T-cell (primary cell): ENCODE measurements at regions not wholly inside any gene's neighbourhood (a gene's known extent, or its start where the extent isn't known, plus 50 kb on each side); places are given as distances from the start of the nearest gene placed in this dataset.
A peak's percentile ranks its signal among the peaks of the same experiment; 100 is the strongest.
"Not testable (repeated sequence)": the region's sequence is repeated elsewhere in the genome, so short reads cannot be mapped to it uniquely, and the experiment has no call there.

Experiments
- ATAC-seq, 4 experiments: fragments of 200-7000 bp in 3 of 4; fragments of 150-1000 bp in 1 of 4; cut with Tn5 transposase; replicated peaks in 1 of 4; 1 replicate in 3 of 4; 2 replicates in 1 of 4; pipeline ENCODE4 v1.10.0; 2021; ENCODE audit warnings: moderate library complexity in 3 of 4, mild to moderate bottlenecking in 2 of 4, moderate number of reproducible peaks in 1 of 4
- CTCF ChIA-PET, 2 donors: fragments of 300-600 bp; sonication (Branson Sonifier 250); formaldehyde crosslinking; loops; one replicate each; lab custom pipeline; 2022; ENCODE audit warnings: antibody characterized with exemption in 2 of 2; lab: Charles Lee
- POLR2A ChIA-PET, 2 donors: fragments of 300-600 bp; sonication (Branson Sonifier 250); formaldehyde crosslinking; loops; one replicate each; lab custom pipeline; 2022; ENCODE audit warnings: antibody characterized with exemption in 2 of 2; lab: Charles Lee
- DNase-seq, 35 experiments: peaks; one replicate each; pipeline versions ENCODE4 v3.0.0 to v3.0.0-alpha.2; 2013 to 2023
- H3K27ac ChIP-seq: one replicate; pipeline ENCODE4 v1.5.1; 2013; ENCODE audit warnings: low read length
- H3K27me3 ChIP-seq, 2 experiments: replicated peaks in 1 of 2; 1 replicate in 1 of 2; 2 replicates in 1 of 2; pipeline versions ENCODE4 v1.6.1 to v1.7.0; 2013; ENCODE audit warnings: low read length in 1 of 2, mixed read lengths in 1 of 2; ENCODE audit not compliant: control insufficient read depth in 2 of 2, insufficient read depth in 2 of 2; ENCODE audit errors: extremely low read depth in 1 of 2
- H3K36me3 ChIP-seq, 2 donors: 1 replicate in 1 of 2; 2 replicates in 1 of 2; pipeline versions ENCODE4 v1.6.1 to v1.7.0; 2013; ENCODE audit warnings: low read length in 1 of 2; ENCODE audit not compliant: control insufficient read depth in 2 of 2, insufficient read depth in 1 of 2; ENCODE audit errors: extremely low read depth in 1 of 2
- H3K4me1 ChIP-seq, 2 experiments: 1 replicate in 1 of 2; 2 replicates in 1 of 2; pipeline versions ENCODE4 v1.6.1 to v1.7.0; 2013; ENCODE audit warnings: low read length in 2 of 2, mixed read lengths in 1 of 2; ENCODE audit not compliant: insufficient read depth in 2 of 2, control insufficient read depth in 1 of 2; ENCODE audit errors: extremely low read depth in 1 of 2
- H3K4me3 ChIP-seq, 2 donors: 1 replicate in 1 of 2; 2 replicates in 1 of 2; pipeline versions ENCODE4 v1.5.1 to v1.7.0; 2013; ENCODE audit warnings: mild to moderate bottlenecking in 2 of 2, low read length in 1 of 2, moderate library complexity in 1 of 2; ENCODE audit not compliant: control insufficient read depth in 1 of 2; ENCODE audit errors: extremely low read depth in 1 of 2
- H3K9me3 ChIP-seq: 2 replicates; pipeline ENCODE4 v1.7.0; 2013
- H3K27ac Mint-ChIP-seq, 2 donors: one replicate each; pipeline ENCODE4 v1.8.0; 2020 to 2021; ENCODE audit warnings: mild to moderate bottlenecking in 2 of 2, mixed read lengths in 2 of 2
- H3K27me3 Mint-ChIP-seq, 2 donors: one replicate each; pipeline ENCODE4 v1.8.0; 2021 to 2022; ENCODE audit warnings: mixed read lengths in 2 of 2
- H3K36me3 Mint-ChIP-seq: one replicate; pipeline ENCODE4 v1.8.0; 2021; ENCODE audit warnings: mixed read lengths
- H3K4me1 Mint-ChIP-seq, 3 donors: one replicate each; pipeline ENCODE4 v1.8.0; 2020 to 2022; ENCODE audit warnings: mixed read lengths in 3 of 3, mild to moderate bottlenecking in 1 of 3
- H3K4me3 Mint-ChIP-seq, 3 donors: one replicate each; pipeline ENCODE4 v1.8.0; 2020 to 2022; ENCODE audit warnings: mild to moderate bottlenecking in 3 of 3, mixed read lengths in 3 of 3, moderate library complexity in 3 of 3
- H3K9me3 Mint-ChIP-seq, 3 donors: one replicate each; pipeline ENCODE4 v1.8.0; 2020 to 2022; ENCODE audit warnings: mixed read lengths in 3 of 3
- WGBS: methylation state at CpG from one replicate; pipeline ENCODE4 v1.1.5; 2013; ENCODE audit warnings: missing lambda C conversion rate; ENCODE audit not compliant: insufficient coverage; 5-methylcytosine and 5-hydroxymethylcytosine counted together

DNA sequence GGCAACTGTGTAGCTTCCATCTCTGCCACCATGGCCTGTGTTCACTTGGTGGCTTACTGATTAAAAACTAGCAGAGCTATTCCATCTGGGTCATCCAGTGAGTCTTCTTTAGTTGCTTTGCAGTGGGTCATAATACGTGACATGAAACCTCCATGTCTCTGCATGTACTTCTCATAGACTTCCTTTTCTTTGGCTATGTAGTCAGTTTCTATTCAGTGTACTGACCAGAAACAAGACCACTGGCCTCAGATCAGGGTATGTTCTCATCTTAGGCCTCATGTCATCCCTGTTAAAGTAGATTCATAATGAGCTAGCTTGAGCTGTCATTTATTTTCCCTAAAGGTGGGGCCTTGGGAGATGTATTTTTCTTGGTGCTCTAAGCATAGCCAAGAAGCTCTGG is 195.2 kb downstream of the CCNG2 start:
- CTCF ChIA-PET: interaction anchor here in 1 of 2 donors (0.6 kb wide), 1 partner anchor 296 kb away, joined by 4 read pairs; no protein-coding TSS in a partner anchor
- H3K27me3 Mint-ChIP-seq: peaks cover 0 to under 1% of the 10 kb centered on the region in 2 donors

DNA sequence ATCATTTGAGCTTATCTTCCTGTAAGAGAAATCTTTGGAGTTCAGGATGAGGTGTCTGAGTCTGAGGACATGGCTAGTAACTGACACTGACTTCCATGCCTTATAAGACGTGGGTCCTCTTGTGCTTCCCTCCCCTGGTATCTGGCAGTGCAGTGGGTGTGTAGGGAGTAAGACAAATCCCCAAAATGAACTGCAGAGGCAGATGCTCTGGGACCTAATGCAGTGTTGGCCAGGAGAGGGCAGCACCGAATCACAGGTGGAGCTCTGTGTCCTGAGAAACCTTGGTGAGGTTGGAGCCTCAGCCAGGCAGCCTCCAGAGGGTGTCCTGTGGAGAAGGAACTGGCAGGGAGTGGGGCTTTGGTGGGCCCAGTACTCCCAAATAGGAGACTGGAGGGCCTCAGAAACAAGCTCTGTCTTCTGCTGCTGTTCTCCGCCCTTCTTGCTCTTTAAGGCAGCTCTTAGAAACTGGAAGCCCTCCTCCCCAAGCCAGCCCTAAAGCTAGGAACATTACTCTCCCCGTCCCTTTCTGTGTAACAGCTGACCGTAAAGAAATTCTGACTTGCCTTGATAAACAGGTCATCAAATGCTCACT is 196.8 kb downstream of the CCNG2 start:
- CTCF ChIA-PET: interaction anchor here in 1 of 2 donors (0.7 kb wide), 1 partner anchor 14 kb away, joined by 3 read pairs; no protein-coding TSS in a partner anchor
- whole genome bisulfite sequencing: no CpG with 5 or more reads among the region's 5 CpGs
- H3K27ac ChIP-seq, H3K27ac Mint-ChIP-seq, H3K4me1 ChIP-seq, H3K4me3 ChIP-seq, DNase-seq, H3K4me3 Mint-ChIP-seq, H3K4me1 Mint-ChIP-seq, ATAC-seq, H3K36me3 ChIP-seq, H3K27me3 ChIP-seq, H3K9me3 ChIP-seq, H3K36me3 Mint-ChIP-seq, H3K9me3 Mint-ChIP-seq, POLR2A ChIA-PET, H3K27me3 Mint-ChIP-seq: not testable (repeated sequence)

More for the DNA sequence above, 195.2 kb downstream of the CCNG2 start:
- H3K27ac Mint-ChIP-seq: no peak overlapping the region
- POLR2A ChIA-PET: no interaction called here
- no peak overlapping the region for H3K27ac ChIP-seq
- H3K4me1 Mint-ChIP-seq: no peaks in the 10 kb centered on the region
- 86% methylated on average over 1 of the region's 1 CpG for WGBS
- H3K9me3 ChIP-seq: no peaks in the 10 kb centered on the region
- ATAC-seq (no peak), DNase-seq (no peak)
- H3K9me3 Mint-ChIP-seq: no peaks in the 10 kb centered on the region
- no peaks in the 10 kb centered on the region for H3K4me1 ChIP-seq
- no peak overlapping the region for H3K4me3 Mint-ChIP-seq
- no peaks in the 10 kb centered on the region for H3K27me3 ChIP-seq
- H3K36me3 ChIP-seq: no peaks in the 10 kb centered on the region
- H3K4me3 ChIP-seq: no peak overlapping the region
- no peaks in the 10 kb centered on the region for H3K36me3 Mint-ChIP-seq

DNA sequence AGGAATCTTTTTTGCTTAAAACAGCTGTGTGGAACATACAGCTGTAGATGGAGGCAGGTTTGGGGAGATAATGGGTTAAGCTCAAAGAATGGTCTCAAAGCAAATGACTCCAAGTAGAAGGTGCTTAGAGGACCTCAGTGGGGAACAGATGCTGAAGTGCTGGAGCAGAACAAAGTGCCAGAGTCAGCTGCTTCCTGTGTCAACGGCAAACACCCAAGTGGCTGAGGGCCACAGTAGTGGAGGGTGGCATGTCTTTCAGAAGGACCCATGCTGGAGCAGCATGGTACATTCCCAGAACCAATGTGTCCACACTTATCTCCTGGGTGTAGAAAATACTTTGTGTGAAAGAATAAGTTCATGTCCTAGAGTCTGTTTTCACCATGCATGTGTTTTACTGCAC is 197.5 kb downstream of the CCNG2 start:
- Histone ChIP-seq H3K4me1 (no peaks in the 10 kb centered on the region), H3K36me3 (no peaks in the 10 kb centered on the region), H3K27ac (no peak overlapping the region), H3K4me3 (no peak overlapping the region), H3K9me3 (no peaks in the 10 kb centered on the region), H3K27me3 (no peaks in the 10 kb centered on the region)
- no peak for DNase-seq
- peaks cover 0 to under 1% of the 10 kb centered on the region in 2 donors for H3K27me3 Mint-ChIP-seq
- WGBS: no CpG with 5 or more reads among the region's 1 CpG
- no peaks in the 10 kb centered on the region for H3K36me3 Mint-ChIP-seq
- no peak overlapping the region for H3K4me3 Mint-ChIP-seq
- no peaks in the 10 kb centered on the region for H3K9me3 Mint-ChIP-seq
- ATAC-seq: no peak
- ChIA-PET CTCF (no interaction called here), POLR2A (no interaction called here)
- H3K4me1 Mint-ChIP-seq: no peaks in the 10 kb centered on the region
- no peak overlapping the region for H3K27ac Mint-ChIP-seq

DNA sequence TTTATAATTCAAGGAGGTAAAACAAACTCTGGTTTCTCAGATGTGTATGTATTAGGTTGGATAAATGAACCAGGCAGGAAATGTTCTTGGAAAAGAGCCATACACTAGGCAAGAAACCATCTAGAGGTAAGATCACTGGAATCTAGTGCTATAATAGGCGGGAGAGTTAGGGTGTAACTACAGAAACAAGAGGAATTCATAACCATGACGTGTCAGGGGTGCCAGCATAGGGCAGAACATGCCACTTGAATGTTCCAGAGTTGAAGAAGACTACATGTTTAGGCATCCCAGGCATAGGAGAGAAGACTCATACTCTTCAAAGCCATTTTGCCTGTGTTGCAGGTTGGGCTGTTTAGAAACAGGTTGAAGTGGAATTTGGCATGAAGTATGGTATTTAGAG is 198.7 kb downstream of the CCNG2 start:
- Mint-ChIP-seq H3K36me3 (no peaks in the 10 kb centered on the region), H3K27me3 (peaks cover 0 to 4% of the 10 kb centered on the region in 2 donors), H3K9me3 (no peaks in the 10 kb centered on the region), H3K4me1 (no peaks in the 10 kb centered on the region), H3K4me3 (no peak overlapping the region), H3K27ac (no peak overlapping the region)
- Histone ChIP-seq H3K4me3 (no peak overlapping the region), H3K27me3 (no peaks in the 10 kb centered on the region), H3K9me3 (no peaks in the 10 kb centered on the region), H3K27ac (no peak overlapping the region), H3K4me1 (no peaks in the 10 kb centered on the region), H3K36me3 (no peaks in the 10 kb centered on the region)
- ChIA-PET CTCF (no interaction called here), POLR2A (interaction anchor here in 1 of 2 donors (0.6 kb wide), 1 partner anchor 317 kb away, joined by 3 read pairs; no protein-coding TSS in a partner anchor)
- WGBS: no CpG with 5 or more reads among the region's 2 CpGs
- ATAC-seq (no peak), DNase-seq (no peak)

DNA sequence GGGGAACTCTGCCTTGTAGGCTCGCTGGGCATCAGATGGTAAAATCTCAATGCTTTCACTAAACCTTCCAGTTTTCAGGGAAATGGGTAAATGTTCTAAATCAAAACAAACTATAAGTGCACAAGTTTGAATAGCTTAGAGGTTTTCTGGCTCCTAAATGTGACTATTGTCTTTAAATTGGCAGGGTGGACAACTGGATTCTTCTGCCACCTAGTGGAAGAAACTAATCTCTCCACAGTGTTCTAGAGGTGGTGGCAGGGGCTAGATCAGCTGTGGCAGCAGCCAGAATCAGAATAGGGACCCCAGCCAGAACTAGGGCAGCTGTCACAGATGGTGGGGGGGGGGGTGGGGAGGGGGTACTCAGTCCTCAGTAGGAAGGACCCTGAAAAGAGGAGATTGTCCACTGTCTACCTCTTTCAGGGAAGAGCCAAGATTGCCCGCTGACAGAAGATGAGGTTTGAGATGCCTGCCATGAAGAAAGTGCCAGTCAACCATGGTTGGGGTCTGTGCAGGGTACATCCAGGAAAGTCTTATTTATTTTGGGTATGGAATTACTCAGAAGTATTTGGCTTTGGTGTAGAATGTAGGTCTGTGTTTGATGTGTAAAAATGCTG is 201.4 kb downstream of the CCNG2 start:
- Histone ChIP-seq H3K4me1 (no peaks in the 10 kb centered on the region), H3K36me3 (no peaks in the 10 kb centered on the region), H3K27ac (no peak overlapping the region), H3K27me3 (no peaks in the 10 kb centered on the region), H3K9me3 (no peaks in the 10 kb centered on the region), H3K4me3 (no peak overlapping the region)
- ATAC-seq (no peak), DNase-seq (peak in 1 of 35 experiments; percentile 25)
- Mint-ChIP-seq H3K36me3 (no peaks in the 10 kb centered on the region), H3K4me3 (no peak overlapping the region), H3K4me1 (no peaks in the 10 kb centered on the region), H3K27ac (no peak overlapping the region), H3K27me3 (peaks cover 0 to 4% of the 10 kb centered on the region in 2 donors), H3K9me3 (no peaks in the 10 kb centered on the region)
- POLR2A ChIA-PET: no interaction called here
- 100% methylated on average over 1 of the region's 2 CpGs for WGBS
- CTCF ChIA-PET: interaction anchor here (0.6 to 1.2 kb wide), 5 partner anchors 11 to 927 kb away, joined by 3 to 6 read pairs (median 3); no protein-coding TSS in a partner anchor

DNA sequence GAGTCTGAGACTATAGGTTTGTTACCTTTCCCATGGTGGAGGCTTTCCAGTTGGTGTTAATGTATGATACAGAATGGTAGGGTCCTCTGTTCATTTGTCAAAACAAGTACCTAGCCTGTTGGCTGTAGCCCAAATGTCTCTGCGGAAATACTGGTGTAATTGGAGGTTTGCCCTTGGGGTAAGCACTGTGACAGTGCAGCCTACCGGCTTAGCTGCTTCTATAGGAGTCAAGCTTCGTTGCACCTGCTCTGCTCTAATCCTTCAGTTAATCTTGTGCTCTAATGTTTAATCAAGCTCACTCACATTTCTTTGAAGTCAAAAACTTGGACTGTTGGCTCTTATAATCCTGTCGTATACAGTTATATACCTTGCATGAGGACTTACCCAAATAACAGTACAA is 203.4 kb downstream of the CCNG2 start:
- POLR2A ChIA-PET: no interaction called here
- H3K27ac ChIP-seq: no peak overlapping the region
- no peaks in the 10 kb centered on the region for H3K9me3 Mint-ChIP-seq
- ATAC-seq (no peak), DNase-seq (no peak)
- WGBS: 81% methylated on average over 3 of the region's 4 CpGs
- no peaks in the 10 kb centered on the region for H3K9me3 ChIP-seq
- H3K27me3 ChIP-seq: no peaks in the 10 kb centered on the region
- H3K4me1 Mint-ChIP-seq: no peaks in the 10 kb centered on the region
- H3K27me3 Mint-ChIP-seq: peaks cover 0 to 7% of the 10 kb centered on the region in 2 donors
- H3K36me3 ChIP-seq: no peaks in the 10 kb centered on the region
- no peaks in the 10 kb centered on the region for H3K4me1 ChIP-seq
- no peaks in the 10 kb centered on the region for H3K36me3 Mint-ChIP-seq
- CTCF ChIA-PET: no interaction called here
- no peak overlapping the region for H3K4me3 Mint-ChIP-seq
- H3K4me3 ChIP-seq: no peak overlapping the region
- no peak overlapping the region for H3K27ac Mint-ChIP-seq
